H9 (cell line): ENCODE measurements at regions not wholly inside any gene's neighbourhood (a gene's known extent, or its start where the extent isn't known, plus 50 kb on each side); places are given as distances from the start of the nearest gene placed in this dataset.

Experiments
- DNase-seq: peaks from one replicate; pipeline ENCODE4 v3.0.0-alpha.2; 2017
- H2AFZ ChIP-seq: one replicate; pipeline ENCODE4 v1.6.1; 2013; ENCODE audit warnings: mild to moderate bottlenecking, low read length, control low read depth, moderate library complexity
- H2AK5ac ChIP-seq: 2 replicates; pipeline ENCODE4 v1.6.1; 2013; ENCODE audit warnings: low read length, control low read depth, mixed read lengths; ENCODE audit not compliant: insufficient read length
- H2BK120ac ChIP-seq: one replicate; pipeline ENCODE4 v1.6.1; 2013; ENCODE audit warnings: low read depth, mild to moderate bottlenecking, low read length, control low read depth, inconsistent platforms; ENCODE audit not compliant: poor library complexity, severe bottlenecking
- H2BK12ac ChIP-seq: 2 replicates; pipeline ENCODE4 v1.6.1; 2013; ENCODE audit warnings: low read length, control low read depth, mixed read lengths, low read depth; ENCODE audit not compliant: insufficient read length
- H2BK15ac ChIP-seq: 2 replicates; pipeline ENCODE4 v1.6.1; 2013; ENCODE audit warnings: low read depth, low read length, control low read depth
- H2BK20ac ChIP-seq: one replicate; pipeline ENCODE4 v1.6.1; 2013; ENCODE audit warnings: low read depth, mild to moderate bottlenecking, low read length, control low read depth, inconsistent platforms; ENCODE audit not compliant: poor library complexity, severe bottlenecking
- H2BK5ac ChIP-seq: 2 replicates; pipeline ENCODE4 v1.6.1; 2013; ENCODE audit warnings: low read length, control low read depth, mixed read lengths; ENCODE audit not compliant: insufficient read length
- H3K14ac ChIP-seq: 2 replicates; pipeline ENCODE4 v1.6.1; 2013; ENCODE audit warnings: low read length, control low read depth; ENCODE audit not compliant: insufficient read depth
- H3K18ac ChIP-seq: 2 replicates; pipeline ENCODE4 v1.6.1; 2013; ENCODE audit warnings: low read depth, mild to moderate bottlenecking, mixed read lengths, low read length, control low read depth; ENCODE audit not compliant: insufficient read length
- H3K23ac ChIP-seq: 2 replicates; pipeline ENCODE4 v1.6.1; 2013; ENCODE audit warnings: low read length, control low read depth, mixed read lengths, low read depth; ENCODE audit not compliant: insufficient read length
- H3K23me2 ChIP-seq: 2 replicates; pipeline ENCODE4 v1.6.1; 2013; ENCODE audit warnings: low read depth, mild to moderate bottlenecking, mixed read lengths, low read length, control low read depth; ENCODE audit not compliant: insufficient read length, poor library complexity, severe bottlenecking
- H3K27ac ChIP-seq: 2 replicates; pipeline ENCODE4 v1.5.1; 2013; ENCODE audit warnings: low read length, control low read depth, mixed read lengths, low read depth; ENCODE audit not compliant: insufficient read length
- H3K27me3 ChIP-seq: 2 replicates; pipeline ENCODE4 v1.6.1; 2013; ENCODE audit warnings: low read length, control low read depth, inconsistent platforms; ENCODE audit not compliant: insufficient read depth
- H3K4ac ChIP-seq: 2 replicates; pipeline ENCODE4 v1.6.1; 2013; ENCODE audit warnings: low read depth, mild to moderate bottlenecking, control low read depth, inconsistent platforms, low read length, moderate library complexity
- H3K4me1 ChIP-seq: 2 replicates; pipeline ENCODE4 v1.6.1; 2013; ENCODE audit warnings: low read length, control low read depth, inconsistent platforms; ENCODE audit not compliant: insufficient read depth
- H3K4me2 ChIP-seq: 2 replicates; pipeline ENCODE4 v1.6.1; 2013; ENCODE audit warnings: low read length, control low read depth, mixed read lengths; ENCODE audit not compliant: insufficient read length, insufficient read depth
- H3K56ac ChIP-seq: 2 replicates; pipeline ENCODE4 v1.6.1; 2013; ENCODE audit warnings: low read depth, mild to moderate bottlenecking, mixed read lengths, low read length, control low read depth; ENCODE audit not compliant: insufficient read length
- H3K79me1 ChIP-seq: 2 replicates; pipeline ENCODE4 v1.6.1; 2013; ENCODE audit warnings: low read depth, mild to moderate bottlenecking, moderate library complexity, low read length, control low read depth, inconsistent platforms; ENCODE audit not compliant: insufficient read depth, poor library complexity, severe bottlenecking
- H3K79me2 ChIP-seq: 2 replicates; pipeline ENCODE4 v1.6.1; 2013; ENCODE audit warnings: low read length, control low read depth, inconsistent platforms; ENCODE audit not compliant: insufficient read depth
- H3K9ac ChIP-seq: 2 replicates; pipeline ENCODE4 v1.6.1; 2013; ENCODE audit warnings: low read length, control low read depth, mixed read lengths; ENCODE audit not compliant: insufficient read length; ENCODE audit errors: extremely low read depth
- H3K9me3 ChIP-seq: one replicate; pipeline ENCODE4 v1.6.1; 2013; ENCODE audit warnings: low read depth, low read length, inconsistent platforms; ENCODE audit not compliant: control insufficient read depth
- H3T11ph ChIP-seq: one replicate; pipeline ENCODE4 v1.6.1; 2013; ENCODE audit warnings: mild to moderate bottlenecking, low read length, control low read depth, inconsistent platforms
- H4K20me1 ChIP-seq: one replicate; pipeline ENCODE4 v1.6.1; 2013; ENCODE audit not compliant: control insufficient read depth, insufficient read length, insufficient read depth
- H4K5ac ChIP-seq: 2 replicates; pipeline ENCODE4 v1.6.1; 2013; ENCODE audit warnings: low read depth, mild to moderate bottlenecking, mixed read lengths, low read length, control low read depth; ENCODE audit not compliant: insufficient read length
- H4K8ac ChIP-seq: replicated peaks from 2 replicates; pipeline ENCODE4 v1.6.1; 2013; ENCODE audit warnings: low read length, control low read depth, mixed read lengths, low read depth; ENCODE audit not compliant: insufficient read length
- H4K91ac ChIP-seq: 2 replicates; pipeline ENCODE4 v1.6.1; 2013; ENCODE audit warnings: low read depth, mild to moderate bottlenecking, moderate library complexity, mixed read lengths, low read length, control low read depth; ENCODE audit not compliant: insufficient read length
- H3K27ac Mint-ChIP-seq, 3 experiments: 2 replicates in 2 of 3; 3 replicates in 1 of 3; pipeline ENCODE4 v1.8.0; 2020 to 2021; ENCODE audit warnings: mixed read lengths in 3 of 3, mild to moderate bottlenecking in 1 of 3, moderate library complexity in 1 of 3
- H3K27me3 Mint-ChIP-seq: 2 replicates; pipeline ENCODE4 v1.8.0; 2021; ENCODE audit warnings: low read depth, mild to moderate bottlenecking, moderate library complexity, mixed read lengths
- H3K36me3 Mint-ChIP-seq, 3 experiments: 2 replicates in 2 of 3; 3 replicates in 1 of 3; pipeline ENCODE4 v1.8.0; 2020 to 2021; ENCODE audit warnings: low read depth in 3 of 3, mixed read lengths in 3 of 3; ENCODE audit not compliant: insufficient read depth in 1 of 3
- H3K4me1 Mint-ChIP-seq, 2 experiments: 2 replicates each; pipeline ENCODE4 v1.8.0; 2020; ENCODE audit warnings: mixed read lengths in 2 of 2
- H3K4me3 Mint-ChIP-seq, 2 experiments: 2 replicates in 1 of 2; 3 replicates in 1 of 2; pipeline ENCODE4 v1.8.0; 2020 to 2021; ENCODE audit warnings: mild to moderate bottlenecking in 2 of 2, mixed read lengths in 2 of 2, moderate library complexity in 1 of 2
- H3K9me3 Mint-ChIP-seq, 2 experiments: 2 replicates in 1 of 2; 3 replicates in 1 of 2; pipeline ENCODE4 v1.8.0; 2020; ENCODE audit warnings: mild to moderate bottlenecking in 2 of 2, mixed read lengths in 2 of 2, moderate library complexity in 1 of 2
- WGBS: extraction: QIAGEN DNeasy Blood & Tissue Kit; methylation state at CpG from one replicate; pipeline ENCODE4 v1.1.7; 2013; ENCODE audit warnings: missing lambda C conversion rate, low lambda C conversion rate, mixed read lengths; ENCODE audit not compliant: insufficient read length; ENCODE audit errors: extremely low coverage; 5-methylcytosine and 5-hydroxymethylcytosine counted together
- TF ChIP-seq, protein P1 (sequence below): fragments of 200-600 bp; sonication (generic); conservative IDR thresholded peaks from 3 replicates; pipeline ENCODE4 v1.8.0; 2021; ENCODE audit warnings: antibody characterized with exemption, mild to moderate bottlenecking

DNA sequence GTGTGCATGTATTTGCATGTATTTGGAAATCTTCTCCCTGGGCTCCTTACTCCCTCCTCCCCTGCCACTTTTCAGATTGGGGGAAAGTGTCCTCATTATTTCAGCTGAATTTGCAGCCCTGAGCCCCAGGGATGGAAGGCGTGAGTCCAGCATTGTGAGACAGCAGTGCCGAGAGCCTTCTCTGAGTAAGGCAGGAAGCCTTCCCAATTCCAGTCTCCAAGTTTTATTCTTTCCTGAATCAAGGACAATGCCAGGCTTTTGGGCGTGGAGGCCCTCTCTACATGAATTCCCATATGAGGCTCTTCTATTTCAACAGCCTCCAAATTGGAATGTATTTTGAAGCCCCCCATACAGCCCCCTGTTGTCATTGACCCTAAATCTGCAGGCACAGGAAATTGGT is 163.5 kb downstream of the ACKR3 start:
- peaks cover 4% of the 10 kb centered on the region for H3K27me3 Mint-ChIP-seq
- H3K23ac ChIP-seq = no peak overlapping the region
- no peak overlapping the region for H3K14ac ChIP-seq
- no peak overlapping the region for H2BK15ac ChIP-seq
- H2BK20ac ChIP-seq = no peak overlapping the region
- no peak overlapping the region for H2BK5ac ChIP-seq
- no peaks in the 10 kb centered on the region for H3K9me3 Mint-ChIP-seq
- no peak overlapping the region for H3K4me3 Mint-ChIP-seq
- no peaks in the 10 kb centered on the region for H3K36me3 Mint-ChIP-seq
- H3K4me1 ChIP-seq = no peaks in the 10 kb centered on the region
- H3K27me3 ChIP-seq = no peaks in the 10 kb centered on the region
- no peak overlapping the region for H3K9ac ChIP-seq
- no peaks in the 10 kb centered on the region for H3K79me2 ChIP-seq
- no peak overlapping the region for H3T11ph ChIP-seq
- no peak overlapping the region for H4K91ac ChIP-seq
- no peak overlapping the region for H4K8ac ChIP-seq
- no peaks in the 10 kb centered on the region for H4K20me1 ChIP-seq
- 0 out of 4 replicates have a peak, but pooled peaks cover 0 to 2% of the 10 kb centered on the region in 2 experiments for H3K4me1 Mint-ChIP-seq
- no peak overlapping the region for H3K4me2 ChIP-seq
- H3K9me3 ChIP-seq = no peaks in the 10 kb centered on the region
- H3K27ac ChIP-seq = no peak overlapping the region
- TF ChIP-seq, protein P1, sequence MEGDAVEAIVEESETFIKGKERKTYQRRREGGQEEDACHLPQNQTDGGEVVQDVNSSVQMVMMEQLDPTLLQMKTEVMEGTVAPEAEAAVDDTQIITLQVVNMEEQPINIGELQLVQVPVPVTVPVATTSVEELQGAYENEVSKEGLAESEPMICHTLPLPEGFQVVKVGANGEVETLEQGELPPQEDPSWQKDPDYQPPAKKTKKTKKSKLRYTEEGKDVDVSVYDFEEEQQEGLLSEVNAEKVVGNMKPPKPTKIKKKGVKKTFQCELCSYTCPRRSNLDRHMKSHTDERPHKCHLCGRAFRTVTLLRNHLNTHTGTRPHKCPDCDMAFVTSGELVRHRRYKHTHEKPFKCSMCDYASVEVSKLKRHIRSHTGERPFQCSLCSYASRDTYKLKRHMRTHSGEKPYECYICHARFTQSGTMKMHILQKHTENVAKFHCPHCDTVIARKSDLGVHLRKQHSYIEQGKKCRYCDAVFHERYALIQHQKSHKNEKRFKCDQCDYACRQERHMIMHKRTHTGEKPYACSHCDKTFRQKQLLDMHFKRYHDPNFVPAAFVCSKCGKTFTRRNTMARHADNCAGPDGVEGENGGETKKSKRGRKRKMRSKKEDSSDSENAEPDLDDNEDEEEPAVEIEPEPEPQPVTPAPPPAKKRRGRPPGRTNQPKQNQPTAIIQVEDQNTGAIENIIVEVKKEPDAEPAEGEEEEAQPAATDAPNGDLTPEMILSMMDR = no peak
- H2AK5ac ChIP-seq = no peak overlapping the region
- no peak overlapping the region for H2BK12ac ChIP-seq
- H2BK120ac ChIP-seq = no peak overlapping the region
- no peak overlapping the region for H3K56ac ChIP-seq
- no CpG with 5 or more reads among the region's 3 CpGs for WGBS
- H3K27ac Mint-ChIP-seq = no peak overlapping the region
- H2AFZ ChIP-seq = no peak overlapping the region
- no peak overlapping the region for H3K18ac ChIP-seq
- no peak overlapping the region for H3K4ac ChIP-seq
- no peaks in the 10 kb centered on the region for H3K79me1 ChIP-seq
- no peaks in the 10 kb centered on the region for H3K23me2 ChIP-seq
- no peak for DNase-seq
- no peak overlapping the region for H4K5ac ChIP-seq
